ENCODE measurements at regions not wholly inside any gene's neighbourhood (a gene's known extent, or its start where the extent isn't known, plus 50 kb on each side); places are given as distances from the start of the nearest gene placed in this dataset.

GRCh38 chr12:77247542-77247941 is 182.2 kb upstream of the E2F7 start:
- TF ChIP-seq, protein P1, sequence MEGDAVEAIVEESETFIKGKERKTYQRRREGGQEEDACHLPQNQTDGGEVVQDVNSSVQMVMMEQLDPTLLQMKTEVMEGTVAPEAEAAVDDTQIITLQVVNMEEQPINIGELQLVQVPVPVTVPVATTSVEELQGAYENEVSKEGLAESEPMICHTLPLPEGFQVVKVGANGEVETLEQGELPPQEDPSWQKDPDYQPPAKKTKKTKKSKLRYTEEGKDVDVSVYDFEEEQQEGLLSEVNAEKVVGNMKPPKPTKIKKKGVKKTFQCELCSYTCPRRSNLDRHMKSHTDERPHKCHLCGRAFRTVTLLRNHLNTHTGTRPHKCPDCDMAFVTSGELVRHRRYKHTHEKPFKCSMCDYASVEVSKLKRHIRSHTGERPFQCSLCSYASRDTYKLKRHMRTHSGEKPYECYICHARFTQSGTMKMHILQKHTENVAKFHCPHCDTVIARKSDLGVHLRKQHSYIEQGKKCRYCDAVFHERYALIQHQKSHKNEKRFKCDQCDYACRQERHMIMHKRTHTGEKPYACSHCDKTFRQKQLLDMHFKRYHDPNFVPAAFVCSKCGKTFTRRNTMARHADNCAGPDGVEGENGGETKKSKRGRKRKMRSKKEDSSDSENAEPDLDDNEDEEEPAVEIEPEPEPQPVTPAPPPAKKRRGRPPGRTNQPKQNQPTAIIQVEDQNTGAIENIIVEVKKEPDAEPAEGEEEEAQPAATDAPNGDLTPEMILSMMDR (conservative IDR thresholded peaks at IDR 0.05), result no peak
- TF ChIP-seq EZH2 (IDR thresholded peaks at IDR 0.05; ENCODE audit: low read depth), result no peak
